Suprapubic skin (tissue), 4 donors: ENCODE measurements at regions not wholly inside any gene's neighbourhood (a gene's known extent, or its start where the extent isn't known, plus 50 kb on each side); places are given as distances from the start of the nearest gene placed in this dataset.
"Not testable (repeated sequence)": the region's sequence is repeated elsewhere in the genome, so short reads cannot be mapped to it uniquely, and the experiment has no call there.

Experiments used
- CTCF ChIP-seq, 2 donors: fragments of 200-600 bp in 1 of 2; fragments of 450-650 bp in 1 of 2; sonication (generic) in 1 of 2; IDR thresholded peaks; one replicate each; pipeline ENCODE4 v1.5.1; 2016 to 2019; ENCODE audit warnings: antibody characterized with exemption in 2 of 2, mild to moderate bottlenecking in 1 of 2, moderate library complexity in 1 of 2
- POLR2A ChIP-seq, 2 donors: fragments of 450-650 bp; IDR thresholded peaks; one replicate each; pipeline ENCODE4 v1.6.1; 2017; ENCODE audit warnings: antibody characterized with exemption in 2 of 2, mild to moderate bottlenecking in 2 of 2, moderate library complexity in 2 of 2
- POLR2AphosphoS5 ChIP-seq, 3 donors: sonication (generic); formaldehyde crosslinking; IDR thresholded peaks; one replicate each; pipeline ENCODE4 v1.6.1; 2017; ENCODE audit warnings: antibody characterized with exemption in 3 of 3

DNA sequence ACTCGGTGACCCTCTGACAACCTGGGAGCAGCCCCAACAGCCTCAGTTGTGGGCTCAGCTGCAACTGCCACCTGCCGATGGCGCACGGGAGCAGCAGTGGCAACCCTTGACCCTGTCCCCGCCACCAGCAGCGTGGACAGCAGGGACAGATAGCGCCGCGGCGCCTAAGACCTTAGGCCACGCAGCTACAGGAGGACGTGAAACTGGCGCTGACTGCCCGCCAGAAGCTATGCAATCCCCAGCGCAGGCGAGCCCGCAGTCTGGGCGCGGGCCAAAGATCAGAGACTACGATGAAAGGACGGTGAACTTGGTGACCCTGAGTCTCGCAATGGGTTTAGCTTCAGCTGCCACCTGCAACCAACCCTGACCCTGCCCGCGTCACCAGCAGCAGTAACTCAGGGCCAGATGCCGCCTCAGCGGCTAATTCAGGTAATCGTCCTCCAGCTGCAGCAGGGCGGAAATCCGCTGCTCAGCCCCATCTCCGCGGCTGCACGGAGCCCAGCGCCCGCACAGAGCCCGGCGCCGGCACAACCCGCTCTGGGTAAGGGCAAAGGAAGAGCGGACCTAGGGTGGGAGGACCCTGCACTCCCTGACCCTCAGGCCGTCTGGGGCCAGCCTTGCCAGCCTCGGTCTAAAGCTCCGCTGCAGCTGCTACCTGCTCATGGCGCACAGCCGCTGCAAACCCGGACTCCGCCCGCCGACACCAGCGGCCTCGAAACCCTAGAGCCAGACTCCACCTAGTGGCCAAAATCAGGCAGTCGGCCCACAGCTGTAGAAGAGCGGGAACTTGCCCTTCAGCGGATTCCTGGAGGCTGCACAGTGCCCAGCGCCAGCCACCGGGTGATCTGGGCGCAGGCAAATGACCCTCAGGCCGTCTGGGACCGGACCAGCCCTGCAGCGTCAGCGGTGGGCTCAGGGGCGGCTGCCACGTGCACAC lies 85.1 kb downstream of the POTEC start:
- TF ChIP-seq CTCF (IDR thresholded peaks at IDR 0.05) = peak in 1 of 2 donors; percentile 68
- TF ChIP-seq POLR2AphosphoS5, POLR2A (IDR thresholded peaks at IDR 0.05): not testable (repeated sequence)
